ENCODE measurements at regions not wholly inside any gene's neighbourhood (a gene's known extent, or its start where the extent isn't known, plus 50 kb on each side); places are given as distances from the start of the nearest gene placed in this dataset.

DNA sequence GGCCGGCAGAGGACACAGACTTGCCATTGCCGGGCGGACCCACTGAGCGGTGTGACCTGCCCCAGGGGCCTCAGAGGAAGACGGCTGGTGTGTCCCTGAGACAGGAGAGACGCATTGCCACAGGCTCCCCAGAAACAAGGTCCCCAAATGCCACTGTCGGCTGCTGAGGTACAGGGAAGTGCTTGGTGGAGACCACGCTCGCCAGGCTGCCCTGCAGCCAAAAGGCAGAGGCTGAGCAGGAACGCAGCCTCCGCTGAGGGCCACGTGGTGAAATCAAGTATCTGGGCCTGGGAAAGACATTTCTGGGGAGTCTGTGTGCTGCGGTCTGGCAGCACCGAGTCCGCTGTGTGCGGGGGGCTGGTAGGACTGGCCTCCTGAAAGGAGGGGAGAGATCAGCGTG, 794.9 kb downstream of the BRD1 start:
- Mint-ChIP-seq H3K9me3 (peaks cover 0 to 10% (median 0%) of the 10 kb centered on the region in 9 donors), H3K27me3 (peaks cover 2 to 38% (median 15%) of the 10 kb centered on the region in 5 donors), H3K36me3 (no peaks in the 10 kb centered on the region), H3K27ac (no peak overlapping the region), H3K4me3 (no peak overlapping the region), H3K4me1 (peaks cover 0 to 1% (median 0%) of the 10 kb centered on the region in 4 donors)
- ATAC-seq (no peak), DNase-seq (no peak)
- POLR2A ChIA-PET: no interaction called here

DNA sequence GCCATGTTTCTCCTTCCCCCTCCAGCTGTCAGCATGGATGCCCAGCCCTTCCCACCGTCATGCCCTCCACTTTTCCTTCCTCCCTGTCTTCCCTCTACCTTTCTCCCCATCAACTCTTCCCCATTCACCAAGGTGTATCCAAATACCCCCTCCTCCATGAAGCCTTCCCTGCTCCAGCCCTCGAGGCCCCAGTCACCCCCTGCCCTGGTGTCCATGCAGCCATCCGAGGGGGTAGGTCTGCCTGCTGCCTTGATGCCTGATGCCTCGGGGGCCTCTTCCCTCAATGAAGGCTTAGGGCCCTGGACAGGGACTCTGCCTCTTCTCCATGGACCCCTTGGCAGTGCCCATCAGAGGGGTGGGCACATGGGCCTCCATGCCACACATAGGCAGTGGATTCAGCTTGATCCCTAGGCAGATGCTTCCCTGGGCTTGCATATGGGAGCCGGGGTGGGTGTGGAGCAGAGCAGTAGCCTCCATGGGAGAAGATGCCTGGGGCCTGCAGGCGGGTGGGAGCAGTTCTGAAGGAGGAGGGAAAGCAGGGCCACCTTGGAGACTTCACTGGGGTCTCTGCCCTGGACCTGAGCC, 795.8 kb downstream of the BRD1 start:
- peaks cover 2 to 48% (median 23%) of the 10 kb centered on the region in 5 donors for H3K27me3 Mint-ChIP-seq
- peaks cover 0 to 9% (median 0%) of the 10 kb centered on the region in 9 donors for H3K9me3 Mint-ChIP-seq
- H3K4me1 Mint-ChIP-seq: peaks cover 0 to 3% (median 0%) of the 10 kb centered on the region in 4 donors
- no peaks in the 10 kb centered on the region for H3K36me3 Mint-ChIP-seq
- H3K4me3 Mint-ChIP-seq: no peak overlapping the region
- H3K27ac Mint-ChIP-seq: no peak overlapping the region
- POLR2A ChIA-PET: no interaction called here
- DNase-seq (no peak), ATAC-seq (no peak)

DNA sequence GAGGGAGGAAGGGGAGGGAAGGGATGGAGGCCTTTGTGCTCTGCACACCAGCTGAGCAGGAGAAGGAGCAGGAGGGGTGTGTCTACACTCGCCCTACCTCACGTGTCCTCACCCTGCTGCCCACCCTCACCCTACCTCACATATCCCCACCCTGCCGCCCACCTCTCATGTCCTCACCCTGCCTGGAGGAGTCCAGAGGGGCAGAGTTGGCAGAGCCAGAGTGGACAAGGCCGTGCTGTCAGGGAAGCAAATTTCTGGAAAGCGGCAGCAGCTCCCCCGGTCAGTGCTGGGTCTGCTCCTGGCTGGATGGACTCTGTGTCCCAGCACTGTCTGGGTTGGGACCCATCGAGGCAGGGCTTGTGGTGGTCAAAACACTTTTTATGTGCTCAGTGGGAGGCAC, 799.6 kb downstream of the BRD1 start:
- H3K9me3 Mint-ChIP-seq: peaks cover 0 to 6% (median 0%) of the 10 kb centered on the region in 9 donors
- H3K4me1 Mint-ChIP-seq: peaks cover 0 to 2% (median 0%) of the 10 kb centered on the region in 4 donors
- no peak overlapping the region for H3K4me3 Mint-ChIP-seq
- no peak overlapping the region for H3K27ac Mint-ChIP-seq
- peaks cover 2 to 40% (median 13%) of the 10 kb centered on the region in 5 donors for H3K27me3 Mint-ChIP-seq
- DNase-seq (peak in 1 of 10 donors; percentile 52), ATAC-seq (no peak)
- H3K36me3 Mint-ChIP-seq: no peaks in the 10 kb centered on the region
- POLR2A ChIA-PET: no interaction called here

DNA sequence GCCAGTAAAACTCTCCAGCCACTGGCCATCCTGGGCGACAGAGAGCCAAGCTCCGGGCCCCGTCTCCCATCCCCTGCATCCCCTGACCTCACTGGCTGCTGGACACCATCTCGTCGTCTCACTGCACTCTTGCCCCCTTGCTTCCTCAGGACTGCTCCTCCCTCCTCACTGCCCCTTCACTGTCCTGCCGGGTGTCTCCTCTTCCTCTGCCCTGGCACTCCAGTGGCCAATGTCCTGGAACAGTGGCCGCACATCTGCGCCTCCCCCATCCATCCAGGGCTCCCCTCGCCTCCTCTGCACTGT, 800.4 kb downstream of the BRD1 start:
- Mint-ChIP-seq H3K36me3 (no peaks in the 10 kb centered on the region), H3K4me1 (peaks cover 0 to 2% (median 0%) of the 10 kb centered on the region in 4 donors), H3K9me3 (peaks cover 0 to 6% (median 0%) of the 10 kb centered on the region in 9 donors), H3K4me3 (no peak overlapping the region), H3K27ac (no peak overlapping the region), H3K27me3 (peaks cover 2 to 38% (median 13%) of the 10 kb centered on the region in 5 donors)
- POLR2A ChIA-PET: no interaction called here
- ATAC-seq (no peak), DNase-seq (peak in 1 of 10 donors; percentile 38)

DNA sequence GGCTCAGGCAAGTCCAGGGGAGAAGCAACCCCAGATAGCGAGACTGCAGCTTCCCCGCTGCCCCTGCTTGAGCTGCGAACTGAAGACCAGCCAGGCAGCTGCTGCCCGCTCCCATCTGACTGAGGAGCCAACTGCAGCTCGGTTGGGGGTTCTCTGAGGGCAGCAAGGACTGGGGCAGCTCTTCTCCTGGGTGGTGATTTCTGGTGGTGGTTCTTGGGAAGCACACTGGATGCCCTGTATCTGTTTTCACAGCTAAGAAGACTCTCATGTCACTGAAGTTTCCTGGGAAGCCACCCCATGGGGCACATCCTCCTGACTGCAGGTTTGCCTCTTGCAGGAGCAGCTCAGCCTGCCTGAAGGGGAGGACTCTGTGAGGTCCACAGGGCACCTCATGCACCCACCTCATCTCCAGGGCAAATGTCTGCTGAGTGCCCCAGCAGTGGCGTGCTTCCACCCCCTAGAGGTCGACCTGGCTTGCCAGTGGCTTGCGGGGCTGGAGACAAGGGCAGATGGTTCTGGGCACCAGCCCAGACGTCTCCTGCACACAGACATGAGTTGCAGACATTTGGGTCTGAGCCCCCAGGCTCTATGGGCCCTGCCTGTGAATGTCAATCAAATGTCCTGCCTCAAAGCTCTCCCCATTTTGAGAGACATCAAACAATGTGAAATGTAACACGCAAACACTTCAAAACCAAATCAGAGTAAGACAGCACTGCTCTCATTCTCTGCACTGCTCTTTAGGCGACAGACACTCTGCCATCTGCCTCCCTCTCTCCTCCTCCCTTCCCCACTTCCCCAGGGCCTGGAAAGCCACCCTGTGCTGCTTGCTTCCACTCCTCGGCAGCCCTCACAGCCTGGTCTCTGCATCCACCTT, 800.9 kb downstream of the BRD1 start:
- Mint-ChIP-seq H3K36me3 (no peaks in the 10 kb centered on the region), H3K9me3 (peaks cover 0 to 6% (median 0%) of the 10 kb centered on the region in 9 donors), H3K27me3 (peaks cover 2 to 36% (median 13%) of the 10 kb centered on the region in 5 donors), H3K27ac (no peak overlapping the region), H3K4me1 (peaks cover 0 to 2% (median 0%) of the 10 kb centered on the region in 4 donors), H3K4me3 (no peak overlapping the region)
- peak in 1 of 10 donors; percentile 24 for DNase-seq
- POLR2A ChIA-PET: no interaction called here
- ATAC-seq: no peak

DNA sequence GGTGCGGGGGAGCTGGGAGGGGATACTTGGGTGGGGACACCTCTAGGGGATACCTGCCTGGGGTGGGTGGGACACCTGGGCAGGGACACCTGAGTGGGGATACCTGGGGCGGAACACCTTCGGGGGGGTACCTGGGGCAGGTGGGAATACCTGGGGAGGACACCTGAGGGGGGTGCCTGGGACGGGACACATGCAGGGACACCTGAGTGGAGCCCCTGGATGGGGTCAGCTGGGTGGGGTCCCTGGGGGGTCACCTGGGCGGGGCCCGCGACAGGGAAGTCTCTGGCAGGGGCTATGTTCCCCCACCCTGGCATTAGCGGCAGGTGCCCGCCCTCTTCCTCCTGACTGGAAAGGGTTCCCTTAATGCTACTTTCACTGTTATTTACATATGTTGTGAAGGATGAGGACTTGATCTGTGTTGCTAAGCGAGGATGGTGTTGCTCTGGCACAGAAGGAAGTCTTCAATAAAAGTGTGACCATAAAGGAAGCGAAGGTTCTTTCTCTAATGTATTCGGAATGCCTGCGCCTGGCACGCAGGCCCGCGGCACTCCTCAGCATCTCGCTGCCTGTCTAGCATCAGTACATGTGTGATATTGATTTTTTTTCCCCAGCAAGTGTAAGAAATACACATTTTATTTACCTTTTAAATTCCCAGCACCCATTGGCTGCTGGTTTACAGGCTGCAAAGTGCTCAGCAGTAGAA, 801.7 kb downstream of the BRD1 start:
- no peak overlapping the region for H3K27ac Mint-ChIP-seq
- peaks cover 0 to 6% (median 0%) of the 10 kb centered on the region in 9 donors for H3K9me3 Mint-ChIP-seq
- peaks cover 0 to 2% (median 0%) of the 10 kb centered on the region in 4 donors for H3K4me1 Mint-ChIP-seq
- POLR2A ChIA-PET: no interaction called here
- H3K36me3 Mint-ChIP-seq: no peaks in the 10 kb centered on the region
- H3K4me3 Mint-ChIP-seq: no peak overlapping the region
- H3K27me3 Mint-ChIP-seq: peaks cover 2 to 31% (median 13%) of the 10 kb centered on the region in 5 donors
- DNase-seq: peak in 1 of 10 donors; percentile 53
- no peak for ATAC-seq

DNA sequence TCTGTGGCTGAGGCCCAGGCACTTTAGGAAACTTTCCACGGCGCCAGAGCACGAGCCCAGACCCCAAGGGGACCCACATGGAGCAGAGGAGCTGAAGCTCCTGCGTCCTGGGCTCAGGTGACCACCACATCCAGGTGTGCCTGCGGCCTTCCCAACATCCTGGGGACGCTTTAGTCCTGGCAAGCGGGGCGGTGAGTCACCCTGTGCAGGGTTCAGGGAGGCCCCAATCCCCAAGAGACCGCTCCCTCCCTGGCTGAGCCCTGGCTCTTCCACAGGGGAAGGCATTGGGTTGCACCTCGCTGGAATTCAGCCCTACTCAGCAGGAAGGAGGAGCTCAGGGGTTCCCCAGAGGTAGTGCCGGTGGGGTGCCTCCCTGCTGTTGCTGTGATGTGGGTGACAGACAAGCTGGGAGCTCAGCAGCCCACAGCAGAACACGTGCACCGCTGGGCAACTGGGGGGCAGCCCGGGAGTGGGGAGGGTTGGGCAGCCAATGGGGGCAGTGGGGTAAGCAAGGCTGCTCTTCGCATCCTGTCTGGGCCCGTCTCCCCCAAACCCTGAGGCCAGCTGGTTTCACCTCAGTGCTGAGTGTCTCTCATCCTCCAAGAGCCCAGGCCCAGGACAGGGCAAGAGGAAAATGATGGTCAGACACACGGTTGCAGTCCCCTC, 802.8 kb downstream of the BRD1 start:
- H3K27ac Mint-ChIP-seq: no peak overlapping the region
- peaks cover 0 to 2% (median 0%) of the 10 kb centered on the region in 4 donors for H3K4me1 Mint-ChIP-seq
- DNase-seq (peak in 1 of 10 donors; percentile 57), ATAC-seq (no peak)
- H3K36me3 Mint-ChIP-seq: no peaks in the 10 kb centered on the region
- H3K4me3 Mint-ChIP-seq: no peak overlapping the region
- POLR2A ChIA-PET: no interaction called here
- peaks cover 2 to 31% (median 13%) of the 10 kb centered on the region in 5 donors for H3K27me3 Mint-ChIP-seq
- H3K9me3 Mint-ChIP-seq: peaks cover 0 to 5% (median 0%) of the 10 kb centered on the region in 9 donors

DNA sequence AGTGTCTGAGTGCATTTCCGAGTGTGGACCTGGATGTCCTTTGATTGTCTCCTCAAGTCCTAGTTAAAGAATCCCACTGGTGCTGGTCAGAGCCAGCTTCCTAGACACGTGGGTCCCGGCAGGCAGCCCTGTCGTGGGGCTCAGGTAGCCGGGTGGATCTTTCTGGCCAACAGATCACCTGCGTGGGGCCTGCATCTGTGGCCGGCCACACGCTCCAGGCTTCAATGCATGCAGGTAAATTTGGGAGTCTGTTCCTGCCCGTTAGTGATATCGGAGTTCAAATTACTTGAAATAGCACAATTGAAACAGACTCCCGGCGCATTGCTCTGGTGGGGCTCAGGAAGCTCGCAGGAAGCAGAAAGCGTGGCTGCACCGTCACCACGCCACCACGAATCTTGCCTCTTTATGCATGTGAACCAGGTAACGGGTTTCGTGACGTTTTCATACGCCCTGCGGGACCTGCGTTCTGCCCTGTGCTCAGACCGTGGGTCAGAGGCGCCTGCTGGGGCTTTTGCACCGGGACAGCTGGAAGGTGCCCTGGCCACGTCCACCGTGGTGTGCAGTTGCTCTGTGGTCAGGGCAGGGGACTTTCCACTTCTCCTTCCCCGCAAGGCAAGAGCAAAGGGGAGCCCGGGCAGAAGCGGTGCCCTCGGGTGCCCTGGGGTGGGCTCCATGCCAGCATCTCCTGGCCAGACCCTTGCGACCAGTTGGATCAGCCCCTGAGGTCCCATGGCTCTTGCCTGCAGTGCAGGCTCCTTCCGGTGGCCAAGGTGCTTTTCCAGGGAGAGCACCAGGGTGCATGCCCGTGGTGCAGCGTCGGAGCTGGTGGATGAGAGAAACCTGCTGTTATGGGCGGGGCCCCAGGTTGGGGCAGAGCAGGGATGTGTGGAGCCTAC, 803.5 kb downstream of the BRD1 start:
- peaks cover 2 to 31% (median 13%) of the 10 kb centered on the region in 5 donors for H3K27me3 Mint-ChIP-seq
- H3K27ac Mint-ChIP-seq: no peak overlapping the region
- POLR2A ChIA-PET: no interaction called here
- H3K4me3 Mint-ChIP-seq: no peak overlapping the region
- H3K4me1 Mint-ChIP-seq: peaks cover 0 to 2% (median 0%) of the 10 kb centered on the region in 4 donors
- ATAC-seq (no peak), DNase-seq (peak in 1 of 10 donors; percentile 56)
- no peaks in the 10 kb centered on the region for H3K9me3 Mint-ChIP-seq
- H3K36me3 Mint-ChIP-seq: no peaks in the 10 kb centered on the region

DNA sequence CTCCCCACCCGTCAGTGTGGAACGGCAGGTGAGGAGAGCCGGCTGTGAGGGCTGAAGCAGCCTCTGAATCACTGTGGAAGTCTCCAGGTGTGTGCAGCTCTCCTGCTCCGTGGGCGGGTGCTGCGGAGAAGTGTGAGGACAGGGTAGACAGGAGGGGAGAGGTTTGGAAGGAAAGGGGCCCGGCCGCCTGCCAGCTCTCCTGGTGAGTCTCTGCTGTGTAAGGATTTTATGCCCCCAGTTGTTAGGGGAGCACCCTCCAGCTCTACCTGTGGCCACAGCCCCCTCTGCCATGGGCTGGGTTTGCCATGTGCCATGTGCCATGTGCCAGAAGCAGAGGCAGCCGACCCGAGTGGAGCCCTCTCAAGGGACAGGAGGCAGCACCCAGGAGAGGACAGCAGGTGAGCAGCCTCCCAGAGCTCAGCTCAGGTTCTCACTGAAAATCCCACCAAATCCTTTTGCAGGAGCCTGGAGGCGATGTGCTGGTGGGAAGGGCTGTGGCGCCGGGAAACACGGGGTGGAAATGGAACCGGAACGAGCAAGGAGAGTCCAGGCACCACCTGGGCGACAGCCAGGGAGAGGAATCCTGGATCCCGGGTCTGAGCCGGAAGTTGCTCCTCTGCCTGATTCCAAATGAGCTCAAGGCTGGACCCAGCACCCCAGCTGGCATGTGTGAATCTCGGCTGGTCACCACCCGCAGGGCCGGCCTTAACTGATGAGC, 804.4 kb downstream of the BRD1 start:
- H3K4me3 Mint-ChIP-seq: peak overlapping the region in 1 of 10 donors; percentile 8
- H3K27me3 Mint-ChIP-seq: peaks cover 0 to 23% (median 8%) of the 10 kb centered on the region in 5 donors
- H3K4me1 Mint-ChIP-seq: peaks cover 0 to 2% (median 0%) of the 10 kb centered on the region in 4 donors
- POLR2A ChIA-PET: no interaction called here
- peak in 1 of 10 donors; percentile 18 for DNase-seq
- no peaks in the 10 kb centered on the region for H3K9me3 Mint-ChIP-seq
- H3K27ac Mint-ChIP-seq: peak overlapping the region in 1 of 10 donors; percentile 29
- H3K36me3 Mint-ChIP-seq: no peaks in the 10 kb centered on the region
- no peak for ATAC-seq

DNA sequence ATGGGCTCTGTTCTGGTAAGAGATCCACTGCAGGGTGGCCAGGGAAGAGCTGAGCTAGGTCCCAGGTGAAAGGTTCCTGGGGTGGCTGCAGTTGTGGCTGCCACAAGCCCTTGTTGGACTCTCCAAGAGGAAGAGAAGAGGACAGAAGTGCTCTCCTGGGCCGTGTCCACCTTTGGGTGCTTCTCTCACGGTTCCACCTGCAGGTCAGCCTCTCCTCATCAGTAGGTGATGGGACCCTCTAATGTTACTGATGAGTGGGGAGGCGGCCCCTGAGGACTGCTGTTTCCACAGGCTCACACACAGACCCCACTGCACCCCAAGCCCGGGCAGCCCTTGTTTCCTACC, 804.9 kb downstream of the BRD1 start:
- DNase-seq (peak in 1 of 10 donors; percentile 44), ATAC-seq (no peak)
- no peak overlapping the region for H3K4me3 Mint-ChIP-seq
- H3K36me3 Mint-ChIP-seq: no peaks in the 10 kb centered on the region
- peaks cover 0 to 19% (median 7%) of the 10 kb centered on the region in 5 donors for H3K27me3 Mint-ChIP-seq
- H3K4me1 Mint-ChIP-seq: peaks cover 0 to 2% (median 0%) of the 10 kb centered on the region in 4 donors
- no peak overlapping the region for H3K27ac Mint-ChIP-seq
- POLR2A ChIA-PET: no interaction called here
- H3K9me3 Mint-ChIP-seq: no peaks in the 10 kb centered on the region

Data from naive thymus-derived CD8-positive, alpha-beta T cell (primary cell).